Activated CD4-positive, alpha-beta T cell treated with anti-CD3 and anti-CD28 coated beads for 36 hours (primary cell): ENCODE measurements at regions not wholly inside any gene's neighbourhood (a gene's known extent, or its start where the extent isn't known, plus 50 kb on each side); places are given as distances from the start of the nearest gene placed in this dataset.
A peak's percentile ranks its signal among the peaks of the same experiment; 100 is the strongest.

Experiments used
- ATAC-seq: fragments of 200-7000 bp; cut with Tn5 transposase; one replicate; pipeline ENCODE4 v1.10.0; 2021; ENCODE audit warnings: mild to moderate bottlenecking, moderate library complexity
- CTCF ChIA-PET: fragments of 350-600 bp; sonication (Branson Sonifier 250); formaldehyde crosslinking; loops from one replicate; lab custom pipeline; 2021; ENCODE audit warnings: antibody characterized with exemption; lab: Charles Lee
- POLR2A ChIA-PET: fragments of 350-600 bp; sonication (Branson Sonifier 250); formaldehyde crosslinking; loops from one replicate; lab custom pipeline; 2021; ENCODE audit warnings: antibody characterized with exemption, inconsistent platforms; lab: Charles Lee
- DNase-seq: peaks from one replicate; pipeline ENCODE4 v3.0.0-alpha.2; 2020
- H3K27ac Mint-ChIP-seq: one replicate; pipeline ENCODE4 v1.8.0; 2021; ENCODE audit warnings: mixed read lengths
- H3K27me3 Mint-ChIP-seq: one replicate; pipeline ENCODE4 v1.8.0; 2021; ENCODE audit warnings: mixed read lengths
- H3K36me3 Mint-ChIP-seq: one replicate; pipeline ENCODE4 v1.8.0; 2021; ENCODE audit warnings: low read depth, mixed read lengths
- H3K4me1 Mint-ChIP-seq: one replicate; pipeline ENCODE4 v1.8.0; 2021; ENCODE audit warnings: mixed read lengths
- H3K4me3 Mint-ChIP-seq: one replicate; pipeline ENCODE4 v1.8.0; 2021; ENCODE audit warnings: mild to moderate bottlenecking, moderate library complexity, mixed read lengths
- H3K9me3 Mint-ChIP-seq: one replicate; pipeline ENCODE4 v1.8.0; 2021; ENCODE audit warnings: low read depth, mixed read lengths
- intact Hi-C, 2 experiments: fragments of 100-400 bp; cut with DNase I in 1 of 2; cut with micrococcal nuclease in 1 of 2; formaldehyde crosslinking; loops; one replicate each; pipeline versions ENCODE4 v1.14.2 to v1.15.1; 2022 to 2024; cut with DNase I, micrococcal nuclease

- H3K4me3 Mint-ChIP-seq, result no peak overlapping the region
- CTCF ChIA-PET, result no interaction called here
- ATAC-seq, result no peak
Measured at GRCh38 chr4:60155088-60155487, 1045.0 kb upstream of the ADGRL3 start.

DNA sequence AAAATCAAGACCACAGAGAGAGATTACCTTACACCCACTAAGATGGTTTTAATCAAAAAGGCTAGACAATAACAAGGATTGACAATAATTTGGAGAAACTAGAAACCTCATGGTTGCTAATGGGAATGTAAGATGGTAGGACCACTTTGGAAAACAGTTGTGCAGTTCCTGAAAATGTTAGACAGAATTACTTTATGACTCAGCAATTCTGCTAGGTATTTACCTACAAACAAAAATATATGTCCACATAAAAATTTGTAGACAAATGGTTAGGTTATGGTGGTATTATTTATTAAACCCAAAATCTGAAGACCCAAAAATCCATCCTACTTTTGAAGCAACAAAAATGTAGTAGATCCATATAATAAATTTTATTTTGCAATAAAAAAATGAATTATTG is 1027.0 kb upstream of the ADGRL3 start:
- no peak overlapping the region for H3K27ac Mint-ChIP-seq
- DNase-seq (no peak), ATAC-seq (no peak)
- H3K4me3 Mint-ChIP-seq, result no peak overlapping the region
- no peaks in the 10 kb centered on the region for H3K27me3 Mint-ChIP-seq
- no peaks in the 10 kb centered on the region for H3K36me3 Mint-ChIP-seq
- POLR2A ChIA-PET, result no interaction called here
- CTCF ChIA-PET, result no interaction called here
- no peaks in the 10 kb centered on the region for H3K4me1 Mint-ChIP-seq
- intact Hi-C loops, result no loop called here
- H3K9me3 Mint-ChIP-seq, result peaks cover 5% of the 10 kb centered on the region

More at GRCh38 chr4:60155088-60155487, 1045.0 kb upstream of the ADGRL3 start:
- Mint-ChIP-seq H3K4me1 (no peaks in the 10 kb centered on the region), H3K27ac (no peak overlapping the region), H3K27me3 (no peaks in the 10 kb centered on the region), H3K9me3 (peaks cover 25% of the 10 kb centered on the region), H3K36me3 (no peaks in the 10 kb centered on the region)
- intact Hi-C loops, result no loop called here
- DNase-seq, result no peak
- POLR2A ChIA-PET, result no interaction called here

DNA sequence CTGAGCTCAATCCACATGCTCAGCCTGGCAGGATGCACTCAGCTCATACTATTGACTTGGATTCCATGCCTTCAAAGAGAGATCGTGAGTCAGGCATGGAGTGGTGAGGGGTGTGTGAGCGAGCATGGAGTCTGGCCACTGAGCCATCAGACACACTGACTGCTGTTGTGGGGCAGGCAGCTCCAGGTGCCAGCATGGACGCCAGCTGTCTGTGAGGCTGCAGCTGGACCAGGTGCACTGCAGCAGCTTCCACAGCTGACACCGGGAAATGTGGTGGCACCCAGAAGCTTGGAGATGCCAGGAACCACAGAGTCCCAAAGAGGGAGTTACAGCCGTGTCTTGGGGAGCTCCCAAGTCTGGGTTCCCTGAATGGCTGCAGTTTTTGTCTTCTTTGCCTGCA is 1026.4 kb upstream of the ADGRL3 start:
- no peak for ATAC-seq
- POLR2A ChIA-PET, result no interaction called here

GRCh38 chr4:60175241-60175640 is 1024.9 kb upstream of the ADGRL3 start:
- ATAC-seq, result no peak
- POLR2A ChIA-PET, result no interaction called here
- intact Hi-C loops, result no loop called here
- H3K4me1 Mint-ChIP-seq, result no peaks in the 10 kb centered on the region
- no peaks in the 10 kb centered on the region for H3K27me3 Mint-ChIP-seq
- CTCF ChIA-PET, result no interaction called here
- H3K4me3 Mint-ChIP-seq, result no peak overlapping the region
- DNase-seq, result no peak
- H3K36me3 Mint-ChIP-seq, result no peaks in the 10 kb centered on the region
- H3K9me3 Mint-ChIP-seq, result peaks cover 4% of the 10 kb centered on the region
- no peak overlapping the region for H3K27ac Mint-ChIP-seq

More for the DNA sequence above, 1026.4 kb upstream of the ADGRL3 start:
- no peak overlapping the region for H3K27ac Mint-ChIP-seq
- H3K36me3 Mint-ChIP-seq, result no peaks in the 10 kb centered on the region
- intact Hi-C loops, result no loop called here
- DNase-seq, result no peak
- no peak overlapping the region for H3K4me3 Mint-ChIP-seq
- H3K27me3 Mint-ChIP-seq, result no peaks in the 10 kb centered on the region
- CTCF ChIA-PET, result interaction anchor here (0.5 kb wide), 1 partner anchor 1019 kb away, joined by 3 read pairs; no protein-coding TSS in a partner anchor
- H3K4me1 Mint-ChIP-seq, result no peaks in the 10 kb centered on the region
- peaks cover 5% of the 10 kb centered on the region for H3K9me3 Mint-ChIP-seq

DNA sequence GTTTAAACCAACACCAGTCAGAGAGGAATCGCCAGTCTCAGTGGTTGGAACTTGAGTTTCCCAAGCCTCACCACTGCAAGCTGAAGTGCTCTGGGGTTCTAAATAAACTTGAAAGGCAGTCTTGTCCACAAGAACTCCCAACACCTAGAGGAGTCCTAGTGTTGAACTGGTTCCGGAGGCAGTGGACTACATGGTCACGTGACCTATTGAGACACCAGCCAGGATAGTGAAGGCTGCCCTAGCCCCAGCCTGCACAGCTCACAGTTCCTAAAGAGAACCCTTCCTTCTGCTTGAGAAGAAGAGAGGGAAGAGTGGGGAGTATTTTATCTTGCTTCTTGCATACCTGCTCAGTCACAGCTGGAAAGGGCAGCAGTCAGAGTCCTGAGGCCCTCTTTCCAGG is 1012.7 kb upstream of the ADGRL3 start:
- Mint-ChIP-seq H3K4me1 (no peaks in the 10 kb centered on the region), H3K27ac (no peak overlapping the region), H3K27me3 (no peaks in the 10 kb centered on the region), H3K36me3 (no peaks in the 10 kb centered on the region), H3K9me3 (peaks cover 10% of the 10 kb centered on the region), H3K4me3 (no peak overlapping the region)
- CTCF ChIA-PET, result no interaction called here
- POLR2A ChIA-PET, result no interaction called here
- no peak for ATAC-seq
- intact Hi-C loops, result no loop called here
- DNase-seq, result no peak

DNA sequence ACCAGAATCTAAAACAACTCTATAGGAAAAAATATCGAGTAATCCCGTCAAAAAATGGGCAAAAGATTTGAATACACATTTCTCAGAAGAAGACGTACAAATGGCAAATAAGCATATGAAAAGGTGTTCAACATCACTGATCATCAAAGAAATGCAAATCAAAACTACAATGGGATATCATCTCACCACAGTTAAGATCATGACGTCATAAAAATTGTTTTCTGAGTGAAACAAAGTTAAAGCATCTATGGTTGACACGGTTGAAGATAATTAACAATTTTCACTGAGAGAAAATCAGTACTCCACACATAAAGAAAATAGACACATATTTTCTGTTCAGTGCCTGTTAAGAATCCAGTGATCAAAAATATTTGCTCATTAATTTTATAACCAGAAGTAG is 1010.8 kb upstream of the ADGRL3 start:
- ChIA-PET POLR2A (no interaction called here), CTCF (no interaction called here)
- H3K36me3 Mint-ChIP-seq, result no peaks in the 10 kb centered on the region
- ATAC-seq, result no peak
- H3K9me3 Mint-ChIP-seq, result peaks cover 8% of the 10 kb centered on the region
- no peak overlapping the region for H3K27ac Mint-ChIP-seq
- no peak for DNase-seq
- intact Hi-C loops, result no loop called here
- no peaks in the 10 kb centered on the region for H3K27me3 Mint-ChIP-seq
- H3K4me3 Mint-ChIP-seq, result no peak overlapping the region
- H3K4me1 Mint-ChIP-seq, result no peaks in the 10 kb centered on the region

GRCh38 chr4:60194214-60194613 is 1005.9 kb upstream of the ADGRL3 start:
- ATAC-seq (no peak), DNase-seq (no peak)
- ChIA-PET POLR2A (no interaction called here), CTCF (no interaction called here)
- no peaks in the 10 kb centered on the region for H3K36me3 Mint-ChIP-seq
- H3K27ac Mint-ChIP-seq, result no peak overlapping the region
- H3K4me1 Mint-ChIP-seq, result no peaks in the 10 kb centered on the region
- H3K4me3 Mint-ChIP-seq, result no peak overlapping the region
- H3K9me3 Mint-ChIP-seq, result peaks cover 8% of the 10 kb centered on the region
- no peaks in the 10 kb centered on the region for H3K27me3 Mint-ChIP-seq
- intact Hi-C loops, result no loop called here

- POLR2A ChIA-PET, result no interaction called here
- CTCF ChIA-PET, result no interaction called here
- ATAC-seq, result no peak
Measured at GRCh38 chr4:60195256-60195655, 1004.9 kb upstream of the ADGRL3 start.

DNA sequence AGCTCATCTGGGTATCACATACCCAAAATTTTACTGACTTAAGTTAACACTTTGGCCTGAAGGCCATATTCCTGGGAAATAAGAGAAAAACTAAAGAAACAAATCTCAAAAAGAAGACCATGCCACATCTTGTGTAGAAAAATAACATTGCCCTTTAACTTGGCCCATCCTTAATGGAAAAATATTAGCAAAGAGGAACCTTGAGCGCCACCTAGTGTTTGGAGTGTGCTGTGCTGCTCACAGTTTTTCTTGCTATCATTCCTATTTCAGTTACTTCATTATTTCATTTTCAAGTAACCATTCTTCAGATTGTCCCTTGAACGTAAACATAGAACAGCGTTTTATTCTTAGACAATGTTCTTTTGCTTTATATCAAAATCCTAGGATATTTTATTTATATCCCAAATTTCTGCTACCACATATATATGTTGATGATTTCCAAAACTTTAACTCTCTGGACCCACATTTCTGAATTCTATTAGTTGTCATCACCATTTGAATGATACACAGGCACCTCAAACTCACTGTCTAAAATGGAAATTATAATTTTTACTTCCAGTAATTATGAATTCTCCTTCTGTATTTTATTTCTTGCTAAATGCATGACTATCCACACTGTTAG is 999.0 kb upstream of the ADGRL3 start:
- Mint-ChIP-seq H3K36me3 (no peaks in the 10 kb centered on the region), H3K4me1 (no peaks in the 10 kb centered on the region), H3K4me3 (no peak overlapping the region), H3K27me3 (no peaks in the 10 kb centered on the region), H3K27ac (no peak overlapping the region), H3K9me3 (no peaks in the 10 kb centered on the region)
- DNase-seq (peak; percentile 67), ATAC-seq (no peak)
- intact Hi-C loops, result loop anchor here in 1 of 2 experiments (5.0 kb wide), 1 partner anchor 954 kb away; no protein-coding TSS in a partner anchor
- ChIA-PET CTCF (interaction anchor here (0.9 kb wide), 1 partner anchor 37 kb away, joined by 3 read pairs; no protein-coding TSS in a partner anchor), POLR2A (no interaction called here)

More at GRCh38 chr4:60195256-60195655, 1004.9 kb upstream of the ADGRL3 start:
- Mint-ChIP-seq H3K4me3 (no peak overlapping the region), H3K36me3 (no peaks in the 10 kb centered on the region), H3K4me1 (no peaks in the 10 kb centered on the region), H3K27ac (no peak overlapping the region), H3K27me3 (no peaks in the 10 kb centered on the region), H3K9me3 (peaks cover 5% of the 10 kb centered on the region)
- intact Hi-C loops, result no loop called here
- DNase-seq, result no peak

DNA sequence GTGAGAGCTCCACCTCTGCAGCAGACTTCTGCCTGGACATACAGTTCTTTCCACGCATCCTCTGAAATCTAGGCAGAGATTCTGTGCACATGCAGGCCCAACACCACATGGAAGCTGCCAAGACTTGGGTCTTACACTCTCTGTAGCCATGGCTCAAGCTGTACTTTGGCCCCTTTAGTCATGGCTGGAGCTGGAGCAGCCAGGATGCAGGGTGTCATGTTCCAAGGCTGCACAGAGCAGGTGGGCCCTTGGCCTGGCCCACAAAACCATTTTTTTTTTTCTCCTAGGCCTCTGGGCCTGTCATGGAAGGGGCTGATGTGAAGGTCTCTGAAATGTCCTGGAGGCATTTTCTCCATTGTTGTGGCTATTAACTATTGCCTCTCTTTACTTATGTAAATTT is 990.5 kb upstream of the ADGRL3 start:
- no peaks in the 10 kb centered on the region for H3K4me1 Mint-ChIP-seq
- DNase-seq, result no peak
- H3K27ac Mint-ChIP-seq, result no peak overlapping the region
- CTCF ChIA-PET, result no interaction called here
- intact Hi-C loops, result no loop called here
- peaks cover 6% of the 10 kb centered on the region for H3K9me3 Mint-ChIP-seq
- POLR2A ChIA-PET, result no interaction called here
- H3K36me3 Mint-ChIP-seq, result no peaks in the 10 kb centered on the region
- ATAC-seq, result no peak
- no peaks in the 10 kb centered on the region for H3K27me3 Mint-ChIP-seq
- H3K4me3 Mint-ChIP-seq, result no peak overlapping the region

DNA sequence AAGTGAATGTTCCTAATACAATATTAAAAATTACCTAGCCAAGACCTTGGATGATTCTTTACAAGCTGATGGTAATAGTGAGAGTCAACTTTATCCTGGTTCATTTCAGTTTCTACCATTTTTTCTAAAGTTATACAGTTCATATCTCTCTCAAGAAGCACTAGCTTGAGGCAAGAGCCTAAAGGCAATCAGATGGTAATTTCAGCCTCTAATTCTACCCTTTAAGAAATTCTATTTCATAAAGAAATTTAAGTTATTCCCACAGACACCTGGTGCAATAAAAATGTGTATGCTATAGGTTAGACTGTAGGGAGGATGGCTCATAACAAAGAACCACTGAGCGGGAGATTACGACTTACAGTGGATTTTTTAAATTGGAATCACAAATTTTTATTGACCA is 984.2 kb upstream of the ADGRL3 start:
- H3K27ac Mint-ChIP-seq, result no peak overlapping the region
- H3K9me3 Mint-ChIP-seq, result no peaks in the 10 kb centered on the region
- H3K4me3 Mint-ChIP-seq, result no peak overlapping the region
- H3K27me3 Mint-ChIP-seq, result no peaks in the 10 kb centered on the region
- CTCF ChIA-PET, result no interaction called here
- DNase-seq (no peak), ATAC-seq (no peak)
- no peaks in the 10 kb centered on the region for H3K4me1 Mint-ChIP-seq
- intact Hi-C loops, result no loop called here
- H3K36me3 Mint-ChIP-seq, result no peaks in the 10 kb centered on the region
- POLR2A ChIA-PET, result no interaction called here

DNA sequence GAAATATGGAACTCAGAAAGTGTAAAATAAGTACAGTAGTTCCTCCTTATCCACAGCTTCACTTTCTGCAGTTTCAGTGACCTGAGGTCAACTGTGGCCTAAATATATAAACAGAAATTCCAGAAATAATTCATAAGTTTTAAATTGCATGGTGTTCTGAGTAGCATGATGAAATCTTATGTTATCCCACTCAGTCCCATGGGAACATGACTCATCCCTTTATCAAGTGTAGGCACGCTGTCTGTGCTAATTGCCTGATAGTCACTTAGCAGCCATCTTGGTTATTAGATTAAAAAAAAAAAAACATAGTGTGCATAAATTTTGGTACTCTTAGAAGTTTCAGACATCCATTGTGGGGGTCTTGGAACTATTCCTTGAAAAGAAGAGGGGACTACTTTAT is 983.4 kb upstream of the ADGRL3 start:
- ChIA-PET POLR2A (no interaction called here), CTCF (no interaction called here)
- DNase-seq, result no peak
- H3K4me3 Mint-ChIP-seq, result no peak overlapping the region
- no peaks in the 10 kb centered on the region for H3K9me3 Mint-ChIP-seq
- no peaks in the 10 kb centered on the region for H3K27me3 Mint-ChIP-seq
- H3K27ac Mint-ChIP-seq, result no peak overlapping the region
- intact Hi-C loops, result no loop called here
- H3K36me3 Mint-ChIP-seq, result no peaks in the 10 kb centered on the region
- no peak for ATAC-seq
- no peaks in the 10 kb centered on the region for H3K4me1 Mint-ChIP-seq
